ENCODE measurements at regions not wholly inside any gene's neighbourhood (a gene's known extent, or its start where the extent isn't known, plus 50 kb on each side); places are given as distances from the start of the nearest gene placed in this dataset.

GRCh38 chr11:92763336-92763735, 206.1 kb upstream of the MTNR1B start (continued):
- TF ChIP-seq ASH2L (IDR thresholded peaks at IDR 0.05; ENCODE audit: low read length), result no peak

DNA sequence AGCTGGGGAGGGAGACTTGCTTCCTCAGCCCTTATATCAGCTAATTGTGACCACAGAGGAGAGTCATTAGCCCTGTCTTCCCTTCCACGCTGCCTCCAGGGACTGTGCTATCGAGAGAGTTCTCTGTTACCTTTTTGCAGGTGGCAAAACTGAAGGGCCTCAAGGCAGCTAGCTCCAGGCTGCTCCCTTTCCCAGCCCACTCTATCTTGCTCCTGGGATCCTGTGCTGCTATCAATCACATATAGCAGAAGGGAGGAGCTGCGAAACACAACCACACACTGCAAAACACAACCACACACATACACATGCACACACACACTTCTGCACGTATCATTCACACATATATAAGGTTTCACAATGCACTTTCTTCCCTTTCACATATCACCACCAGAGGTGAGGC, 205.3 kb upstream of the MTNR1B start:
- FAIRE-seq (no peak), DNase-seq (ENCODE audit: low read depth in 1 of 2, low spot score in 2 of 2) (no peak)
- 84% methylated on average over 4 of the region's 4 CpGs; no CpG with 5 or more reads in 1 of the 2 experiments for WGBS, 2 experiments (ENCODE audit: extremely low coverage in 1 of 2, insufficient coverage in 1 of 2, insufficient read length in 1 of 2, insufficient replicate concordance in 2 of 2, low coverage in 1 of 2, low lambda C conversion rate in 2 of 2, missing lambda C conversion rate in 1 of 2)
- Histone ChIP-seq H3K4me3 (ENCODE audit: extremely low read depth in 1 of 4, insufficient read depth in 2 of 4, low read depth in 3 of 4, low read length in 4 of 4) (no peak overlapping the region), H2BK5ac (ENCODE audit: low read depth, low read length) (no peak overlapping the region; the same call in 1 of the 2 replicates), H3K4me2 (ENCODE audit: insufficient read depth in 1 of 2, low read depth in 2 of 2, low read length in 2 of 2) (no peak overlapping the region), H4K8ac (ENCODE audit: extremely low read depth, insufficient read depth, low read length) (no peak overlapping the region), H3K9me3 (ENCODE audit: insufficient read depth in 2 of 2, low read depth in 1 of 2, low read length in 1 of 2) (no peaks in the 10 kb centered on the region), H2BK15ac (ENCODE audit: low read length) (no peak overlapping the region), H2AK5ac (ENCODE audit: low read depth, low read length) (no peak overlapping the region), H3K56ac (replicated peaks; ENCODE audit: insufficient read length, low read depth, low read length) (no peak overlapping the region), H2BK20ac (ENCODE audit: low read length) (no peak overlapping the region), H3K23ac (ENCODE audit: insufficient read length) (no peak overlapping the region), H3K36me3 (ENCODE audit: control insufficient read depth in 2 of 4, insufficient read depth in 4 of 4, low read length in 3 of 4) (no peaks in the 10 kb centered on the region), H2BK120ac (replicated peaks; ENCODE audit: low read depth, low read length) (no peak overlapping the region), H4K20me1 (replicated peaks in 1 of 2; ENCODE audit: control insufficient read depth in 1 of 2, insufficient read depth in 2 of 2, low read length in 2 of 2) (no peaks in the 10 kb centered on the region), H2BK12ac (ENCODE audit: low read depth, low read length) (0 out of 2 replicates have a peak overlapping the region, but pooled peaks have one; percentile 2), H3K79me2 (ENCODE audit: control insufficient read depth in 1 of 2, insufficient read depth in 2 of 2, low read length in 2 of 2) (no peaks in the 10 kb centered on the region), H3K79me1 (ENCODE audit: low read depth, low read length) (no peaks in the 10 kb centered on the region), H4K91ac (replicated peaks; ENCODE audit: insufficient read length, low read length) (no peak overlapping the region), H4K5ac (ENCODE audit: insufficient read length, low read depth, low read length) (no peak overlapping the region), H3K9ac (replicated peaks in 1 of 4; ENCODE audit: extremely low read depth in 1 of 4, low read depth in 3 of 4, low read length in 3 of 4) (no peak overlapping the region), H3K14ac (ENCODE audit: insufficient read length) (no peak overlapping the region), H3K4ac (replicated peaks; ENCODE audit: insufficient read length, low read depth, low read length) (no peak overlapping the region), H3K27me3 (replicated peaks in 1 of 4; ENCODE audit: control insufficient read depth in 3 of 4, extremely low read depth in 1 of 4, insufficient read depth in 3 of 4, low read length in 3 of 4) (no peaks in the 10 kb centered on the region), H3K18ac (ENCODE audit: extremely low read depth, low read length) (no peak overlapping the region), H3K27ac (ENCODE audit: low read depth, low read length) (no peak overlapping the region; the same call in 1 of the 2 replicates), H3K4me1 (replicated peaks in 1 of 4; ENCODE audit: control insufficient read depth in 3 of 4, insufficient read depth in 4 of 4, low read length in 3 of 4) (peaks cover 0 to 4% (median 1%) of the 10 kb centered on the region in 4 experiments; a peak in 3 of 7 replicates), H3K23me2 (ENCODE audit: low read depth, low read length) (no peaks in the 10 kb centered on the region), H2AFZ (ENCODE audit: low read length) (no peak overlapping the region)
- POLR2A ChIA-PET (ENCODE audit: partially characterized antibody), result no interaction called here
- CTCF ChIA-PET (ENCODE audit: partially characterized antibody), result no interaction called here
